Neural cell (in vitro differentiated cells): ENCODE measurements at regions not wholly inside any gene's neighbourhood (a gene's known extent, or its start where the extent isn't known, plus 50 kb on each side); places are given as distances from the start of the nearest gene placed in this dataset.

ENCODE experiments used
- H2AFZ ChIP-seq: fragments of 200-600, 300-800 bp; sonication (generic), shearing (Covaris generic); 2 replicates; pipeline ENCODE4 v1.6.0; 2014; ENCODE audit warnings: low read depth, mild to moderate bottlenecking, antibody characterized with exemption, low read length, moderate library complexity
- H3F3A ChIP-seq: fragments of 200-600 bp; shearing (Covaris generic); 2 replicates; pipeline ENCODE4 v1.6.1; 2016; ENCODE audit warnings: mild to moderate bottlenecking, moderate library complexity, mixed read lengths, antibody characterized with exemption, low read length; ENCODE audit not compliant: insufficient read depth, poor library complexity, severe bottlenecking
- H3K27ac ChIP-seq: fragments of 200-600, 300-800 bp; sonication (generic), shearing (Covaris generic); 2 replicates; pipeline ENCODE4 v1.5.1; 2014; ENCODE audit warnings: mild to moderate bottlenecking, low read length, moderate library complexity
- H3K27me3 ChIP-seq: fragments of 300-800, 200-600 bp; sonication (generic), shearing (Covaris generic); 2 replicates; pipeline ENCODE4 v1.6.0; 2014; ENCODE audit warnings: mild to moderate bottlenecking, low read depth, low read length, moderate library complexity; ENCODE audit not compliant: insufficient read depth
- H3K36me3 ChIP-seq: fragments of 300-800, 200-600 bp; sonication (generic), shearing (Covaris generic); 2 replicates; pipeline ENCODE4 v1.5.1; 2014; ENCODE audit warnings: mild to moderate bottlenecking, antibody characterized with exemption, low read length, moderate library complexity; ENCODE audit not compliant: insufficient read depth
- H3K4me2 ChIP-seq: fragments of 300-800, 200-600 bp; sonication (generic), shearing (Covaris generic); 2 replicates; pipeline ENCODE4 v1.6.0; 2014; ENCODE audit warnings: mild to moderate bottlenecking, low read length
- H3K4me3 ChIP-seq: fragments of 300-800, 200-600 bp; sonication (generic), shearing (Covaris generic); 2 replicates; pipeline ENCODE4 v1.5.1; 2014; ENCODE audit warnings: mild to moderate bottlenecking, low read length, moderate library complexity
- H3K79me2 ChIP-seq: fragments of 200-600 bp; shearing (Covaris generic); replicated peaks from 2 replicates; pipeline ENCODE4 v1.6.0; 2014; ENCODE audit warnings: mild to moderate bottlenecking, low read length, moderate library complexity; ENCODE audit not compliant: insufficient read depth
- H3K9ac ChIP-seq: fragments of 300-800, 200-600 bp; sonication (generic), shearing (Covaris generic); 2 replicates; pipeline ENCODE4 v1.6.1; 2016; ENCODE audit warnings: mild to moderate bottlenecking, low read length, mixed read lengths
- H3K9me2 ChIP-seq: fragments of 200-600 bp; shearing (Covaris generic); 2 replicates; pipeline ENCODE4 v1.6.1; 2016; ENCODE audit warnings: mild to moderate bottlenecking, low read length, mixed read lengths; ENCODE audit not compliant: insufficient read depth
- H3K9me3 ChIP-seq: fragments of 200-600, 300-800 bp; sonication (generic), shearing (Covaris generic); 2 replicates; pipeline ENCODE4 v1.6.1; 2016; ENCODE audit warnings: mild to moderate bottlenecking, mixed run types, low read length, moderate library complexity, mixed read lengths
- H4K20me1 ChIP-seq: fragments of 200-600 bp; shearing (Covaris generic); 2 replicates; pipeline ENCODE4 v1.6.1; 2016; ENCODE audit warnings: mild to moderate bottlenecking, mixed run types; ENCODE audit not compliant: insufficient read depth
- CTCF ChIP-seq: fragments of 450-650 bp; IDR thresholded peaks from 2 replicates; pipeline ENCODE4 v1.5.1; 2014; ENCODE audit warnings: antibody characterized with exemption, mild to moderate bottlenecking, moderate library complexity; ENCODE audit not compliant: poor library complexity, severe bottlenecking
- EP300 ChIP-seq: fragments of 450-650 bp; conservative IDR thresholded peaks from 2 replicates; pipeline ENCODE4 v1.6.1; 2014; ENCODE audit warnings: antibody characterized with exemption, mild to moderate bottlenecking, moderate library complexity; ENCODE audit not compliant: poor library complexity, severe bottlenecking
- EZH2 ChIP-seq: fragments of 200-600, 300-800 bp; shearing (Covaris generic), sonication (generic); IDR thresholded peaks from 2 replicates; pipeline ENCODE4 v1.6.1; 2014; ENCODE audit warnings: antibody characterized with exemption, low read length, borderline replicate concordance, mild to moderate bottlenecking; ENCODE audit not compliant: insufficient read depth, poor library complexity, severe bottlenecking
- MXI1 ChIP-seq: fragments of 450-650 bp; conservative IDR thresholded peaks from 2 replicates; pipeline ENCODE4 v1.6.1; 2014; ENCODE audit warnings: antibody characterized with exemption, mild to moderate bottlenecking; ENCODE audit not compliant: poor library complexity, severe bottlenecking
- POLR2AphosphoS5 ChIP-seq: IDR thresholded peaks from 2 replicates; pipeline ENCODE4 v1.6.1; 2012
- RAD21 ChIP-seq: fragments of 450-650 bp; conservative IDR thresholded peaks from 2 replicates; pipeline ENCODE4 v1.6.1; 2014; ENCODE audit warnings: antibody characterized with exemption, mild to moderate bottlenecking, moderate library complexity
- SMC3 ChIP-seq: fragments of 450-650 bp; conservative IDR thresholded peaks from 2 replicates; pipeline ENCODE4 v1.6.1; 2014; ENCODE audit warnings: antibody characterized with exemption, mild to moderate bottlenecking, moderate library complexity; ENCODE audit not compliant: poor library complexity
- TF ChIP-seq, protein P1 (sequence below): IDR thresholded peaks from 2 replicates; pipeline ENCODE4 v1.6.1; 2012; ENCODE audit warnings: borderline replicate concordance

- H3F3A ChIP-seq = no peaks in the 10 kb centered on the region
- H3K79me2 ChIP-seq = no peaks in the 10 kb centered on the region
- no peaks in the 10 kb centered on the region for H3K36me3 ChIP-seq
- no peak overlapping the region for H3K27ac ChIP-seq
- H3K9ac ChIP-seq = no peak overlapping the region
- TF ChIP-seq, protein P1, sequence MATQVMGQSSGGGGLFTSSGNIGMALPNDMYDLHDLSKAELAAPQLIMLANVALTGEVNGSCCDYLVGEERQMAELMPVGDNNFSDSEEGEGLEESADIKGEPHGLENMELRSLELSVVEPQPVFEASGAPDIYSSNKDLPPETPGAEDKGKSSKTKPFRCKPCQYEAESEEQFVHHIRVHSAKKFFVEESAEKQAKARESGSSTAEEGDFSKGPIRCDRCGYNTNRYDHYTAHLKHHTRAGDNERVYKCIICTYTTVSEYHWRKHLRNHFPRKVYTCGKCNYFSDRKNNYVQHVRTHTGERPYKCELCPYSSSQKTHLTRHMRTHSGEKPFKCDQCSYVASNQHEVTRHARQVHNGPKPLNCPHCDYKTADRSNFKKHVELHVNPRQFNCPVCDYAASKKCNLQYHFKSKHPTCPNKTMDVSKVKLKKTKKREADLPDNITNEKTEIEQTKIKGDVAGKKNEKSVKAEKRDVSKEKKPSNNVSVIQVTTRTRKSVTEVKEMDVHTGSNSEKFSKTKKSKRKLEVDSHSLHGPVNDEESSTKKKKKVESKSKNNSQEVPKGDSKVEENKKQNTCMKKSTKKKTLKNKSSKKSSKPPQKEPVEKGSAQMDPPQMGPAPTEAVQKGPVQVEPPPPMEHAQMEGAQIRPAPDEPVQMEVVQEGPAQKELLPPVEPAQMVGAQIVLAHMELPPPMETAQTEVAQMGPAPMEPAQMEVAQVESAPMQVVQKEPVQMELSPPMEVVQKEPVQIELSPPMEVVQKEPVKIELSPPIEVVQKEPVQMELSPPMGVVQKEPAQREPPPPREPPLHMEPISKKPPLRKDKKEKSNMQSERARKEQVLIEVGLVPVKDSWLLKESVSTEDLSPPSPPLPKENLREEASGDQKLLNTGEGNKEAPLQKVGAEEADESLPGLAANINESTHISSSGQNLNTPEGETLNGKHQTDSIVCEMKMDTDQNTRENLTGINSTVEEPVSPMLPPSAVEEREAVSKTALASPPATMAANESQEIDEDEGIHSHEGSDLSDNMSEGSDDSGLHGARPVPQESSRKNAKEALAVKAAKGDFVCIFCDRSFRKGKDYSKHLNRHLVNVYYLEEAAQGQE = no peak
- TF ChIP-seq CTCF = no peak
- H2AFZ ChIP-seq = no peak overlapping the region
- no peaks in the 10 kb centered on the region for H3K27me3 ChIP-seq
- no peak overlapping the region for H3K4me2 ChIP-seq
- no peak overlapping the region for H3K4me3 ChIP-seq
- no peaks in the 10 kb centered on the region for H3K9me3 ChIP-seq
- no peaks in the 10 kb centered on the region for H3K9me2 ChIP-seq
- H4K20me1 ChIP-seq = no peaks in the 10 kb centered on the region
These were observed 148.8 kb upstream of the FBXL17 start for GRCh38 chr5:108530706-108531105.

DNA sequence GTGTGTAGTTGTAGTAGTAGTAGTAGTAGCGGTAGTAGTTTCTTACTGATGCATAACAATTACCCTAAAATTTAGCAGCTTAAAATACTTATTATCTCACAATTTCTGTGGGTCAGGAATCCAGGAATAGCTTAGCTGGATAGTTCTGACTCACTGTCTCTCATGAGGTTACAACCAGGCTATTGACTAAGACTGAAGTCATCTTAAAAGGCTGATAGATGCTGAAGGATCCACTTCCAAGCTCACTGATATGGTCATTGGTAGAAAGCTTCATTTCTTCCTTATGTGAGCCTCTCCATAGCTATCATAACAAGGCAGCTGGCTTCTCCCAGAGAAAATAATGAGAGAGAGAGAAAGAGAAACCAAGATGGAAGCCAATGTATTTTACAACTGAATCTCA lies 147.5 kb upstream of the FBXL17 start:
- no peak overlapping the region for H3K4me2 ChIP-seq

More for the DNA sequence above, 147.5 kb upstream of the FBXL17 start:
- Histone ChIP-seq H3F3A (no peaks in the 10 kb centered on the region), H3K9me2 (no peaks in the 10 kb centered on the region), H3K9me3 (no peaks in the 10 kb centered on the region), H4K20me1 (no peaks in the 10 kb centered on the region), H3K27me3 (no peaks in the 10 kb centered on the region), H3K9ac (no peak overlapping the region), H3K4me3 (no peak overlapping the region), H3K27ac (no peak overlapping the region), H3K79me2 (no peaks in the 10 kb centered on the region), H3K36me3 (no peaks in the 10 kb centered on the region), H2AFZ (no peak overlapping the region)
- TF ChIP-seq MXI1 (no peak), EZH2 (no peak), SMC3 (no peak), CTCF (no peak), POLR2AphosphoS5 (no peak), RAD21 (no peak), EP300 (no peak)
